A549 (cell line): ENCODE measurements at regions not wholly inside any gene's neighbourhood (a gene's known extent, or its start where the extent isn't known, plus 50 kb on each side); places are given as distances from the start of the nearest gene placed in this dataset.
"Not testable (repeated sequence)": the region's sequence is repeated elsewhere in the genome, so short reads cannot be mapped to it uniquely, and the experiment has no call there.

Experiments
- ATAC-seq, 2 experiments: fragments of 200-7000 bp in 1 of 2; fragments of >200 bp in 1 of 2; cut with Nextera tagmentation in 1 of 2; cut with Tn5 transposase in 1 of 2; 3 replicates each; pipeline versions ENCODE4 v1.8.0 to v1.9.1; 2018 to 2020; ENCODE audit warnings: mild to moderate bottlenecking in 1 of 2, moderate library complexity in 1 of 2
- CTCF ChIA-PET: fragments of 300-600 bp; sonication (Branson Sonifier 250); formaldehyde crosslinking; extraction: SDS; loops from one replicate; lab custom pipeline; 2021; ENCODE audit warnings: antibody characterized with exemption, inconsistent platforms; lab: Yijun Ruan, JAX
- POLR2A ChIA-PET: fragments of 350-600 bp; formaldehyde crosslinking; extraction: SDS; loops from one replicate; lab custom pipeline; 2021; ENCODE audit warnings: antibody characterized with exemption, inconsistent platforms; lab: Yijun Ruan, JAX
- DNase-seq, 2 experiments: peaks; one replicate each; pipeline versions ENCODE4 v3.0.0 to v3.0.0-alpha.2; 2011 to 2016; ENCODE audit warnings: low read depth in 1 of 2, low spot score in 1 of 2
- FAIRE-seq: peaks from 2 replicates; lab custom pipeline; 2011; peaks lifted over from hg19 to GRCh38; lab: Jason Lieb, UNC
- H3K27ac ChIP-seq, 2 experiments: fragments of >200 bp; sonication (Bioruptor Twin); formaldehyde crosslinking; 3 replicates each; pipeline ENCODE4 v1.5.1; 2016 to 2017
- H3K4me1 ChIP-seq: fragments of >200 bp; sonication (Bioruptor Twin); formaldehyde crosslinking; 3 replicates; pipeline ENCODE4 v1.6.1; 2016
- H3K4me2 ChIP-seq: fragments of >200 bp; sonication (Bioruptor Twin); formaldehyde crosslinking; 3 replicates; pipeline ENCODE4 v1.6.1; 2016
- H3K4me3 ChIP-seq: fragments of >200 bp; sonication (Bioruptor Twin); formaldehyde crosslinking; 3 replicates; pipeline ENCODE4 v1.5.1; 2016
- H3K9me3 ChIP-seq: fragments of >200 bp; sonication (Bioruptor Twin); formaldehyde crosslinking; 3 replicates; pipeline ENCODE4 v1.6.1; 2016
- BHLHE40 ChIP-seq: IDR thresholded peaks from 2 replicates; pipeline ENCODE4 v1.6.1; 2012; ENCODE audit warnings: low read depth, low read length, inconsistent platforms
- CHD2 ChIP-seq: fragments of 150-350 bp; IDR thresholded peaks from 2 replicates; pipeline ENCODE4 v1.6.1; 2014; ENCODE audit warnings: low read length; ENCODE audit not compliant: partially characterized antibody
- EHMT2 ChIP-seq: fragments of 200-600 bp; sonication (generic); IDR thresholded peaks from 2 replicates; pipeline ENCODE4 v1.6.1; 2016; ENCODE audit warnings: antibody characterized with exemption, low read depth, mild to moderate bottlenecking, moderate library complexity
- FOSB ChIP-seq: fragments of 250-450 bp; sonication (Bioruptor Pico); IDR thresholded peaks from 2 replicates; pipeline ENCODE4 v1.5.0; 2020; ENCODE audit warnings: mild to moderate bottlenecking, moderate library complexity
- FOSL2 ChIP-seq, 2 experiments: fragments of 450-650 bp in 1 of 2; fragments of >200 bp in 1 of 2; sonication (Bioruptor Twin) in 1 of 2; formaldehyde crosslinking; IDR thresholded peaks; 2 replicates each; pipeline versions ENCODE4 v1.5.0 to v1.6.1; 2016 to 2020; ENCODE audit warnings: mild to moderate bottlenecking in 1 of 2, moderate library complexity in 1 of 2
- FOXS1 ChIP-seq: fragments of 250-450 bp; sonication (Bioruptor Pico); IDR thresholded peaks from 2 replicates; pipeline ENCODE4 v1.5.0; 2020; ENCODE audit warnings: mild to moderate bottlenecking, moderate library complexity
- GATA3 ChIP-seq: IDR thresholded peaks from 2 replicates; pipeline ENCODE4 v1.6.1; 2012; ENCODE audit warnings: borderline replicate concordance
- HDAC2 ChIP-seq: fragments of 200-600 bp; sonication (generic); IDR thresholded peaks from 2 replicates; pipeline ENCODE4 v1.6.1; 2016
- KDM1A ChIP-seq: fragments of 200-600 bp; sonication (generic); IDR thresholded peaks from 2 replicates; pipeline ENCODE4 v1.6.1; 2016; ENCODE audit warnings: low read depth, mild to moderate bottlenecking
- MAZ ChIP-seq: fragments of 150-350 bp; IDR thresholded peaks from 2 replicates; pipeline ENCODE4 v1.6.1; 2014; ENCODE audit warnings: antibody characterized with exemption, low read depth, low read length, borderline replicate concordance
- NFE2L2 ChIP-seq: fragments of 150-350 bp; conservative IDR thresholded peaks from 2 replicates; pipeline ENCODE4 v1.6.1; 2014; ENCODE audit warnings: low read length
- NPAS2 ChIP-seq: fragments of 250-450 bp; sonication (Bioruptor Pico); IDR thresholded peaks from 2 replicates; pipeline ENCODE4 v1.8.0; 2022; ENCODE audit warnings: mild to moderate bottlenecking, moderate library complexity, borderline replicate concordance
- NR3C1 ChIP-seq: fragments of >200 bp; sonication (Bioruptor Twin); formaldehyde crosslinking; IDR thresholded peaks from 3 replicates; pipeline ENCODE4 v1.6.1; 2017
- POLR2A ChIP-seq: IDR thresholded peaks from 2 replicates; pipeline ENCODE4 v1.6.1; 2012; ENCODE audit warnings: mild to moderate bottlenecking, low read length
- POLR2AphosphoS2 ChIP-seq: conservative IDR thresholded peaks from 2 replicates; pipeline ENCODE4 v1.6.1; 2012; ENCODE audit warnings: low read length, improper control_type of control experiment, inconsistent platforms
- RCOR1 ChIP-seq: fragments of 150-350 bp; IDR thresholded peaks from 2 replicates; pipeline ENCODE4 v1.6.1; 2014; ENCODE audit warnings: antibody characterized with exemption, low read length, low read depth
- RFX5 ChIP-seq: fragments of 450-650 bp; IDR thresholded peaks from 2 replicates; pipeline ENCODE4 v1.7.1; 2014; ENCODE audit warnings: antibody characterized with exemption, mild to moderate bottlenecking, moderate library complexity
- ZC3H11A ChIP-seq: fragments of 450-650 bp; IDR thresholded peaks from 2 replicates; pipeline ENCODE4 v1.6.1; 2014; ENCODE audit warnings: antibody characterized with exemption, mild to moderate bottlenecking
- ZFP36 ChIP-seq: fragments of 450-650 bp; IDR thresholded peaks from 2 replicates; pipeline ENCODE4 v1.6.1; 2014; ENCODE audit warnings: borderline replicate concordance; ENCODE audit not compliant: partially characterized antibody
- ZNF302 ChIP-seq: fragments of 250-450 bp; sonication (Bioruptor Pico); IDR thresholded peaks from 2 replicates; pipeline ENCODE4 v1.9.0; 2021; ENCODE audit warnings: inconsistent platforms, mild to moderate bottlenecking, moderate library complexity
- WGBS: methylation state at CpG from one replicate; pipeline ENCODE4 v1.1.6; 2017; ENCODE audit errors: missing lambda C conversion rate; 5-methylcytosine and 5-hydroxymethylcytosine counted together
- TF ChIP-seq, protein P1 (sequence below): fragments of >200 bp; sonication (Bioruptor Twin); formaldehyde crosslinking; IDR thresholded peaks from 2 replicates; pipeline ENCODE4 v1.6.1; 2016
- TF ChIP-seq, protein P2 (sequence below): fragments of 450-650 bp; IDR thresholded peaks from 2 replicates; pipeline ENCODE4 v1.6.1; 2014; ENCODE audit warnings: antibody characterized with exemption

- 45% methylated on average over 2 of the region's 2 CpGs for WGBS
- POLR2A ChIA-PET: no interaction called here
- CTCF ChIA-PET: no interaction called here
Measured at GRCh38 chr1:82141390-82141789, 340.7 kb downstream of the ADGRL2 start.

DNA sequence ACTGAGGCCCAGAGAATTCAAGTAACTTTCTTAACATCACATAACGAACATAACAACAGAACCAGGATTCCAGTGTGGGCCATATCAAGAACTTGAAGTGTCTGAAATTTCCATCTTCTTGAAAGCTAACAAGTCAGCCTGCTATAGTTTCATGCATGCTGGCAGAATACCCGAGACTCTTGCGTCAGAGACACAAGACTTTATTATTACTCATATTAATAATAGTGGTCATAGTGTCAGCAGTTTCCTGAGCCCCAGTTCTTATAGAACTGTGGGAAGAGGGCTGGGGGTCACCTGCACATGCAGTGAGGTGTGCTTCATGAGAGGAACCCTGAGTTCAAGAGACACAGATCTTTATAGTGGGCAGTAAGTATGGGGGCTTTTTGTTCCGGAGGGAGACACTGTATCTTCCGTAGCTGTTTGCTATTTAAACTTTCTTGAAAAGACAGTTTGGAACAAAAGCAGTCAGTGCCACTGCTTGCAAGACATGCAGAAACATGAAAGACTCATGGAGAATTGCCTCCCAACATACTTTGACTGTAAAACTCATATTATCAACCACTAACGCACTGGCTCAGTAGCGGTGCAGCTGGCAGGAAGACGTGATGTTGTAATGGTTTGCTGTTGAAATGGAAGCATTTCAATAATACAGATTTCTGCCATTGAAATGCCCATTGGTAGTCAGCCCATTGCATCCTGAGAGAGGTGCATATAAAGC lies 339.2 kb downstream of the ADGRL2 start:
- ChIA-PET CTCF (no interaction called here), POLR2A (no interaction called here)
- H3K4me1 ChIP-seq: no peaks in the 10 kb centered on the region
- no peak overlapping the region for H3K27ac ChIP-seq
- FAIRE-seq (no peak), DNase-seq (no peak)
- H3K9me3 ChIP-seq: no peaks in the 10 kb centered on the region
- TF ChIP-seq HDAC2 (no peak), POLR2AphosphoS2 (no peak), FOSB (CRISPR knock-in tag) (no peak), FOSL2 (IDR thresholded peaks at IDR 0.05) (no peak), FOSL2 (CRISPR knock-in tag; IDR thresholded peaks at IDR 0.05) (no peak), ZFP36 (no peak), NFE2L2 (no peak), ZC3H11A (no peak), KDM1A (no peak), NPAS2 (CRISPR knock-in tag) (no peak), MAZ (no peak), EHMT2 (no peak), GATA3 (no peak), RFX5 (no peak), RCOR1 (no peak), NR3C1 (no peak), ZNF302 (CRISPR knock-in tag) (no peak)
- TF ChIP-seq, all 56 proteins: peak for 0
- Histone ChIP-seq H3K4me3 (no peak overlapping the region), H3K4me2 (no peak overlapping the region)
- no peak for ATAC-seq
- 52% methylated on average over 8 of the region's 8 CpGs for WGBS

More at GRCh38 chr1:82141390-82141789, 340.7 kb downstream of the ADGRL2 start:
- H3K9me3 ChIP-seq: no peaks in the 10 kb centered on the region
- H3K4me1 ChIP-seq: no peaks in the 10 kb centered on the region
- no peak for FAIRE-seq
- H3K27ac ChIP-seq: no peak overlapping the region
- no peak for TF ChIP-seq KDM1A
- TF ChIP-seq, protein P1, sequence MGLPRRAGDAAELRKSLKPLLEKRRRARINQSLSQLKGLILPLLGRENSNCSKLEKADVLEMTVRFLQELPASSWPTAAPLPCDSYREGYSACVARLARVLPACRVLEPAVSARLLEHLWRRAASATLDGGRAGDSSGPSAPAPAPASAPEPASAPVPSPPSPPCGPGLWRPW: no peak
- no peak for TF ChIP-seq EHMT2
- TF ChIP-seq, all 56 proteins: peak for 0
- ATAC-seq (no peak), DNase-seq (no peak)
- Histone ChIP-seq H3K4me3 (no peak overlapping the region), H3K4me2 (no peak overlapping the region)

DNA sequence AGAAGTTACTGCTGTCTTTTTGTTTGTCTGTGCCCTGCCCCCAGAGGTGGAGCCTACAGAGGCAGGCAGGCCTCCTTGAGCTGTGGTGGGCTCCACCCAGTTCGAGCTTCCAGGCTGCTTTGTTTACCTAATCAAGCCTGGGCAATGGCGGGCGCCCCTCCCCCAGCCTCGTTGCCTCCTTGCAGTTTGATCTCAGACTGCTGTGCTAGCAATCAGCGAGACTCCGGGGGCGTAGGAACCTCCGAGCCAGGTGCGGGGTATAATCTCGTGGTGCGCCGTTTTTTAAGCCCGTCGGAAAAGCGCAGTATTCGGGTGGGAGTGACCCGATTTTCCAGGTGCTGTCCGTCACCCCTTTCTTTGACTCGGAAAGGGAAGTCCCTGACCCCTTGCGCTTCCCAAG lies 335.6 kb downstream of the ADGRL2 start:
- CTCF ChIA-PET, H3K4me3 ChIP-seq, H3K27ac ChIP-seq, H3K4me1 ChIP-seq, H3K4me2 ChIP-seq, FAIRE-seq, DNase-seq, H3K9me3 ChIP-seq, ATAC-seq, POLR2A ChIA-PET: not testable (repeated sequence)
- WGBS: 52% methylated on average over 12 of the region's 20 CpGs

DNA sequence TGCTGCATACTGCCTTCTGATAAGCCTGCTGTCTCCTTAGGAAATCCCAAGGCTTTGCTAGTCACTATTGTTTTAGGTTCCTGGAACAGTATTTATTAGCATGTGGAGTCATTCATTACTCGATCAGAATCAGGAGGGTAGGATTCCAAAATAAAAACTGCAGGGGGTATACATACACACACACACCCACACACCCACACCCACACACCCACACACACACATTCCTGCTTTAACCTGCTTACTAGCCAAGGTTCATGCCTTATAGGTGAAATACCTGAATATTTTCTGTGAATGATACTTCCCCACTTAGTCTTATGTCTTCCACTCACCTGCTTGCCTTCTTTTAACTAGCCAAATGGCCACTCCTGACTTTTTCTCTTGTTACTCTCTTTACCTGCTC lies 325.1 kb downstream of the ADGRL2 start:
- no peaks in the 10 kb centered on the region for H3K4me1 ChIP-seq
- no peak overlapping the region for H3K27ac ChIP-seq
- ATAC-seq: no peak
- POLR2A ChIA-PET: no interaction called here
- 20% methylated on average over 1 of the region's 1 CpG for WGBS
- no peaks in the 10 kb centered on the region for H3K9me3 ChIP-seq
- TF ChIP-seq, protein P2, sequence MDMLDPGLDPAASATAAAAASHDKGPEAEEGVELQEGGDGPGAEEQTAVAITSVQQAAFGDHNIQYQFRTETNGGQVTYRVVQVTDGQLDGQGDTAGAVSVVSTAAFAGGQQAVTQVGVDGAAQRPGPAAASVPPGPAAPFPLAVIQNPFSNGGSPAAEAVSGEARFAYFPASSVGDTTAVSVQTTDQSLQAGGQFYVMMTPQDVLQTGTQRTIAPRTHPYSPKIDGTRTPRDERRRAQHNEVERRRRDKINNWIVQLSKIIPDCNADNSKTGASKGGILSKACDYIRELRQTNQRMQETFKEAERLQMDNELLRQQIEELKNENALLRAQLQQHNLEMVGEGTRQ: no peak
- TF ChIP-seq POLR2A (no peak), CHD2 (no peak), BHLHE40 (no peak), FOXS1 (CRISPR knock-in tag) (no peak)
- H3K4me3 ChIP-seq: no peak overlapping the region
- FAIRE-seq: no peak
- no peak overlapping the region for H3K4me2 ChIP-seq
- no peak for DNase-seq
- CTCF ChIA-PET: no interaction called here
